ENCODE measurements at regions not wholly inside any gene's neighbourhood (a gene's known extent, or its start where the extent isn't known, plus 50 kb on each side); places are given as distances from the start of the nearest gene placed in this dataset.

- Histone ChIP-seq H3K4me3 (ENCODE audit: low read depth in 1 of 2, low read length in 2 of 2) (no peak overlapping the region), H3K36me3 (ENCODE audit: control insufficient read depth in 2 of 2, insufficient read depth in 2 of 2, low read length in 1 of 2) (no peaks in the 10 kb centered on the region), H3K9me3 (ENCODE audit: control insufficient read depth in 2 of 2, insufficient read depth in 1 of 2, low read depth in 1 of 2, low read length in 1 of 2) (no peaks in the 10 kb centered on the region), H3K27ac (ENCODE audit: low read depth in 2 of 2, low read length in 1 of 2) (no peak overlapping the region), H3K4me1 (ENCODE audit: control insufficient read depth in 2 of 2, insufficient read depth in 2 of 2, low read length in 1 of 2) (no peaks in the 10 kb centered on the region), H3K27me3 (ENCODE audit: control insufficient read depth in 1 of 2, insufficient read depth in 2 of 2, low read length in 2 of 2) (no peaks in the 10 kb centered on the region)
- 82 to 86% methylated on average over 2 of the region's 2 CpGs for WGBS, 2 donors
Measured at GRCh38 chr5:5777013-5777412, 354.5 kb downstream of the ICE1 start.

GRCh38 chr5:5772202-5772601, 349.7 kb downstream of the ICE1 start:
- Histone ChIP-seq H3K4me3 (ENCODE audit: low read depth in 1 of 2, low read length in 2 of 2) (no peak overlapping the region), H3K4me1 (ENCODE audit: control insufficient read depth in 2 of 2, insufficient read depth in 2 of 2, low read length in 1 of 2) (no peaks in the 10 kb centered on the region), H3K9me3 (ENCODE audit: control insufficient read depth in 2 of 2, insufficient read depth in 1 of 2, low read depth in 1 of 2, low read length in 1 of 2) (no peaks in the 10 kb centered on the region), H3K27me3 (ENCODE audit: control insufficient read depth in 1 of 2, insufficient read depth in 2 of 2, low read length in 2 of 2) (no peaks in the 10 kb centered on the region), H3K36me3 (ENCODE audit: control insufficient read depth in 2 of 2, insufficient read depth in 2 of 2, low read length in 1 of 2) (no peaks in the 10 kb centered on the region), H3K27ac (ENCODE audit: low read depth in 2 of 2, low read length in 1 of 2) (no peak overlapping the region)
- 85 to 90% methylated on average over 3 of the region's 3 CpGs for WGBS, 2 donors

- WGBS, 2 donors = 56 to 68% methylated on average over 2 of the region's 2 CpGs
Measured at GRCh38 chr5:5770825-5771224, 348.3 kb downstream of the ICE1 start.

GRCh38 chr5:5767286-5767928, 344.9 kb downstream of the ICE1 start:
- H3K27me3 ChIP-seq (ENCODE audit: control insufficient read depth in 1 of 2, insufficient read depth in 2 of 2, low read length in 2 of 2) = no peaks in the 10 kb centered on the region

More at GRCh38 chr5:5770825-5771224, 348.3 kb downstream of the ICE1 start:
- Histone ChIP-seq H3K27me3 (ENCODE audit: control insufficient read depth in 1 of 2, insufficient read depth in 2 of 2, low read length in 2 of 2) (no peaks in the 10 kb centered on the region), H3K9me3 (ENCODE audit: control insufficient read depth in 2 of 2, insufficient read depth in 1 of 2, low read depth in 1 of 2, low read length in 1 of 2) (no peaks in the 10 kb centered on the region), H3K36me3 (ENCODE audit: control insufficient read depth in 2 of 2, insufficient read depth in 2 of 2, low read length in 1 of 2) (no peaks in the 10 kb centered on the region), H3K27ac (ENCODE audit: low read depth in 2 of 2, low read length in 1 of 2) (no peak overlapping the region), H3K4me3 (ENCODE audit: low read depth in 1 of 2, low read length in 2 of 2) (no peak overlapping the region), H3K4me1 (ENCODE audit: control insufficient read depth in 2 of 2, insufficient read depth in 2 of 2, low read length in 1 of 2) (no peaks in the 10 kb centered on the region)

GRCh38 chr5:5765066-5765850, 342.8 kb downstream of the ICE1 start:
- Histone ChIP-seq H3K9me3 (ENCODE audit: control insufficient read depth in 2 of 2, insufficient read depth in 1 of 2, low read depth in 1 of 2, low read length in 1 of 2) (no peaks in the 10 kb centered on the region), H3K4me3 (ENCODE audit: low read depth in 1 of 2, low read length in 2 of 2) (no peak overlapping the region), H3K27me3 (ENCODE audit: control insufficient read depth in 1 of 2, insufficient read depth in 2 of 2, low read length in 2 of 2) (no peaks in the 10 kb centered on the region), H3K4me1 (ENCODE audit: control insufficient read depth in 2 of 2, insufficient read depth in 2 of 2, low read length in 1 of 2) (no peaks in the 10 kb centered on the region), H3K36me3 (ENCODE audit: control insufficient read depth in 2 of 2, insufficient read depth in 2 of 2, low read length in 1 of 2) (no peaks in the 10 kb centered on the region), H3K27ac (ENCODE audit: low read depth in 2 of 2, low read length in 1 of 2) (no peak overlapping the region)
- 79 to 81% methylated on average over 7 of the region's 7 CpGs for WGBS, 2 donors

More at GRCh38 chr5:5767286-5767928, 344.9 kb downstream of the ICE1 start:
- H3K36me3 ChIP-seq (ENCODE audit: control insufficient read depth in 2 of 2, insufficient read depth in 2 of 2, low read length in 1 of 2) = no peaks in the 10 kb centered on the region
- H3K9me3 ChIP-seq (ENCODE audit: control insufficient read depth in 2 of 2, insufficient read depth in 1 of 2, low read depth in 1 of 2, low read length in 1 of 2) = no peaks in the 10 kb centered on the region
- WGBS, 2 donors = 85 to 86% methylated on average over 5 of the region's 5 CpGs
- H3K4me3 ChIP-seq (ENCODE audit: low read depth in 1 of 2, low read length in 2 of 2) = no peak overlapping the region
- H3K4me1 ChIP-seq (ENCODE audit: control insufficient read depth in 2 of 2, insufficient read depth in 2 of 2, low read length in 1 of 2) = no peaks in the 10 kb centered on the region
- H3K27ac ChIP-seq (ENCODE audit: low read depth in 2 of 2, low read length in 1 of 2) = no peak overlapping the region

GRCh38 chr5:5764246-5764645, 341.8 kb downstream of the ICE1 start:
- no peaks in the 10 kb centered on the region for H3K36me3 ChIP-seq (ENCODE audit: control insufficient read depth in 2 of 2, insufficient read depth in 2 of 2, low read length in 1 of 2)
- no peaks in the 10 kb centered on the region for H3K27me3 ChIP-seq (ENCODE audit: control insufficient read depth in 1 of 2, insufficient read depth in 2 of 2, low read length in 2 of 2)
- no peaks in the 10 kb centered on the region for H3K9me3 ChIP-seq (ENCODE audit: control insufficient read depth in 2 of 2, insufficient read depth in 1 of 2, low read depth in 1 of 2, low read length in 1 of 2)
- H3K4me1 ChIP-seq (ENCODE audit: control insufficient read depth in 2 of 2, insufficient read depth in 2 of 2, low read length in 1 of 2) = no peaks in the 10 kb centered on the region
- H3K27ac ChIP-seq (ENCODE audit: low read depth in 2 of 2, low read length in 1 of 2) = no peak overlapping the region
- H3K4me3 ChIP-seq (ENCODE audit: low read depth in 1 of 2, low read length in 2 of 2) = no peak overlapping the region
- WGBS, 2 donors = 71 to 76% methylated on average over 4 of the region's 4 CpGs

- Histone ChIP-seq H3K4me3 (ENCODE audit: low read depth in 1 of 2, low read length in 2 of 2) (no peak overlapping the region), H3K27me3 (ENCODE audit: control insufficient read depth in 1 of 2, insufficient read depth in 2 of 2, low read length in 2 of 2) (no peaks in the 10 kb centered on the region), H3K9me3 (ENCODE audit: control insufficient read depth in 2 of 2, insufficient read depth in 1 of 2, low read depth in 1 of 2, low read length in 1 of 2) (no peaks in the 10 kb centered on the region), H3K27ac (ENCODE audit: low read depth in 2 of 2, low read length in 1 of 2) (no peak overlapping the region), H3K4me1 (ENCODE audit: control insufficient read depth in 2 of 2, insufficient read depth in 2 of 2, low read length in 1 of 2) (no peaks in the 10 kb centered on the region), H3K36me3 (ENCODE audit: control insufficient read depth in 2 of 2, insufficient read depth in 2 of 2, low read length in 1 of 2) (no peaks in the 10 kb centered on the region)
- 79 to 81% methylated on average over 2 of the region's 2 CpGs for WGBS, 2 donors
Measured at GRCh38 chr5:5756762-5757161, 334.3 kb downstream of the ICE1 start.

- no peaks in the 10 kb centered on the region for H3K9me3 ChIP-seq (ENCODE audit: control insufficient read depth in 2 of 2, insufficient read depth in 1 of 2, low read depth in 1 of 2, low read length in 1 of 2)
- H3K4me3 ChIP-seq (ENCODE audit: low read depth in 1 of 2, low read length in 2 of 2) = no peak overlapping the region
- H3K4me1 ChIP-seq (ENCODE audit: control insufficient read depth in 2 of 2, insufficient read depth in 2 of 2, low read length in 1 of 2) = no peaks in the 10 kb centered on the region
- WGBS, 2 donors = 75 to 78% methylated on average over 2 of the region's 2 CpGs
- no peaks in the 10 kb centered on the region for H3K27me3 ChIP-seq (ENCODE audit: control insufficient read depth in 1 of 2, insufficient read depth in 2 of 2, low read length in 2 of 2)
- H3K27ac ChIP-seq (ENCODE audit: low read depth in 2 of 2, low read length in 1 of 2) = no peak overlapping the region
- H3K36me3 ChIP-seq (ENCODE audit: control insufficient read depth in 2 of 2, insufficient read depth in 2 of 2, low read length in 1 of 2) = no peaks in the 10 kb centered on the region
Measured at GRCh38 chr5:5755888-5756287, 333.4 kb downstream of the ICE1 start.

- H3K4me1 ChIP-seq (ENCODE audit: control insufficient read depth in 2 of 2, insufficient read depth in 2 of 2, low read length in 1 of 2) = no peaks in the 10 kb centered on the region
- H3K9me3 ChIP-seq (ENCODE audit: control insufficient read depth in 2 of 2, insufficient read depth in 1 of 2, low read depth in 1 of 2, low read length in 1 of 2) = no peaks in the 10 kb centered on the region
- no peaks in the 10 kb centered on the region for H3K36me3 ChIP-seq (ENCODE audit: control insufficient read depth in 2 of 2, insufficient read depth in 2 of 2, low read length in 1 of 2)
- 62 to 67% methylated on average over 2 of the region's 2 CpGs for WGBS, 2 donors
- no peak overlapping the region for H3K27ac ChIP-seq (ENCODE audit: low read depth in 2 of 2, low read length in 1 of 2)
- no peaks in the 10 kb centered on the region for H3K27me3 ChIP-seq (ENCODE audit: control insufficient read depth in 1 of 2, insufficient read depth in 2 of 2, low read length in 2 of 2)
- no peak overlapping the region for H3K4me3 ChIP-seq (ENCODE audit: low read depth in 1 of 2, low read length in 2 of 2)
Measured at GRCh38 chr5:5752844-5753243, 330.4 kb downstream of the ICE1 start.

- H3K9me3 ChIP-seq (ENCODE audit: control insufficient read depth in 2 of 2, insufficient read depth in 1 of 2, low read depth in 1 of 2, low read length in 1 of 2) = no peaks in the 10 kb centered on the region
- no peak overlapping the region for H3K4me3 ChIP-seq (ENCODE audit: low read depth in 1 of 2, low read length in 2 of 2)
- no peaks in the 10 kb centered on the region for H3K4me1 ChIP-seq (ENCODE audit: control insufficient read depth in 2 of 2, insufficient read depth in 2 of 2, low read length in 1 of 2)
- 48 to 58% methylated on average over 7 of the region's 7 CpGs for WGBS, 2 donors
- H3K36me3 ChIP-seq (ENCODE audit: control insufficient read depth in 2 of 2, insufficient read depth in 2 of 2, low read length in 1 of 2) = no peaks in the 10 kb centered on the region
- no peak overlapping the region for H3K27ac ChIP-seq (ENCODE audit: low read depth in 2 of 2, low read length in 1 of 2)
- no peaks in the 10 kb centered on the region for H3K27me3 ChIP-seq (ENCODE audit: control insufficient read depth in 1 of 2, insufficient read depth in 2 of 2, low read length in 2 of 2)
Measured at GRCh38 chr5:5751987-5752386, 329.5 kb downstream of the ICE1 start.
